HG02571 (cell line): ENCODE measurements at regions not wholly inside any gene's neighbourhood (a gene's known extent, or its start where the extent isn't known, plus 50 kb on each side); places are given as distances from the start of the nearest gene placed in this dataset.

Experiments used
- ATAC-seq: cut with Tn5 transposase; IDR thresholded peaks from one replicate; pipeline ENCODE4 v1.9.1; 2021; ENCODE audit warnings: mild to moderate bottlenecking, moderate library complexity; ENCODE audit not compliant: unreplicated experiment

- ATAC-seq = no peak
These were observed 186.4 kb downstream of the KLF5 start for GRCh38 chr13:73245246-73245645.

DNA sequence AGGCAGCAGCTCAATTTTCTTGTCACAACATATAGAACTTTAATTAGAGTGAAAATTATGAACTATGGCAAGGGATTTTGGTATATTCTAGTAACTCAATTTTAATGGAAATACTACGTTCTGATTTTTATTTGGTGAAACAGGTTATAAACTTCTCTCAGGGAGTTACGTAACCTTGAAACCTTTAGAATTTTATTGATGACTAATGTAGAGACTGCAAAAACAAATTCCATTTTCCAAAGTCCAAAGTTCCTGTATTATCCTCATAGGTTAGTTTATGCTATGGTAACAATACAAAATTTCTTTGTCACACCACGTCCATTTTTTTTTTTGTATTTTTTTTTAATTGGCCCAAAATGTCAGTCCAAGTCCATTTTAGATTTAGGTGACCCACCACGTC is 185.7 kb downstream of the KLF5 start:
- no peak for ATAC-seq

DNA sequence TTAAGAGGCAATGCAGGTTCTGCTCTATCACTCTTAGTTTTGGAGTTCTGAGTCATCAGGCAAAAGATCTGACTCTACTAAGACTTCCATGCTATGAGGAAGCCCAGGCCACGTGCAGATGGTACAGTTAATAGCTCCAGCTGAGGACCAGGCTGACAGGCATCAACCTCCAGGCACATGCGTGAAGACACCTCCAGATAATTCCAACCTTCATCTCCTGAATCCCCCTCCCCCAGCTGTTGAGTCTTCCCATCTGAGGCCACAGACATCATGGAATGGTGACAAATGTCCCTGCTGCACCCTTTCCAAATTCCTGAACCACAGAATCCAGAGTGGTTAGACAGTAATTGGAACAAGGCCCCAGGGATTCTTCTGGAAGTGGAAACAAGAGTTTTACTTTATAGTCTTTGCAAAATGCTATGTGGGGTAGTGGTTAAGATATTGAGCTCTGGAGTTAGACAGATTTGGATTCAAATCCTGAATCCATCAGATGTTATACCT is 183.8 kb downstream of the KLF5 start:
- no peak for ATAC-seq

DNA sequence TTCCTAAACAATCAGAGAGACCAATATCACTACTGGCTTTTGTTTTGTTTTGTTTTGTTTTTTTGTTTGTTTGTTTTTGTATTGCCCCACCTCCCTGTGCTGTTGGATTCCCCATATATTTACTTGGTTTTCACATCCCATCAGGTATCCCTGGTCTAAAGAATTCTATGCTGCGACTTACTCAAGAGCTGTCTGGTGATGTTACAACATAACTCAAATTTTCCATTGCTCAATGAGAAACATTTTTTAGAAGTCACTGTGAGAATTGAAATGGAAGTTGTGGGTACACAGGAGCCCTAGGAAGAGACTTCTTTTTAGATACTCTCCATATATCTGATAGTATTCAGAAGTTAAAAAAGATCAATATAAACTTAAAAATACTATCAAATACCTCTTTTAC is 181.4 kb downstream of the KLF5 start:
- ATAC-seq = no peak

DNA sequence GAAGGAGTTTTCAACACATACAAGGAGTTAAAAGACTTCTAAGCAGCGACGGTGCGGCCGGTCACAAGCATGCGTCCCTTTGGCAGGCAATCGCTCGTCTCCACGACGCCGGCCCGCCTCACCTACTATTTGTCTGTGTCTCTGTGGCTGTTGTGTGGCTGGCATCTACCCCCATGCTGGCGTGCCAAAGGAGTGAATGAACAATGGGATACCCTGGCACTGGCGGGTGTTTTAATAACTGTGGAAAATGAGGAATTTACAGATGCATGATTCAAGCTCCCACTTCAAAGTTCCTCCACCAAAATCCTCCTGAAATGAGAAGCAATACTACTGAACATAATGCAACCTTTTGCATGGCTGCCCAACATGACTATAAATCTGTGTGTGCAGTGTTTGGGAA is 176.6 kb downstream of the KLF5 start:
- no peak for ATAC-seq

DNA sequence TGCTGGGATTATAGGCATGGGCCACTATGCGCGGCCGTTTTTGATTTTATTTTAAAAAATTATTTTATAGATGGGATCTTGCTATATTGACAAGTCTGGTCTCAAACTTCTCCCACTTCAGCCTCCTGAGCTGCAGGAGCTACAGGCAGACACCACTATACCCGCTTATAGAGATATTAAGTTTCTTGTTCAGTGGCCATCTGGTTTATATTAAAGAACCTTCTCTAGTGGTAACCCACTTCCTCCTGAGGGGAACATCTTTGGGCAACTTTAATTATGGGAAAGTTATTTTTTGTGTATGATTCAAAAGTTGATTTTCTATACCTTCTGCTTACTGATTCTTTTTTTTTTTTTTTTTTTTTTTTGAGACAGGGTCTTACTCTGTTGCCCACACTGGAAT is 172.7 kb downstream of the KLF5 start:
- no peak for ATAC-seq

- ATAC-seq = no peak
These were observed 171.9 kb downstream of the KLF5 start for GRCh38 chr13:73230716-73231115.

DNA sequence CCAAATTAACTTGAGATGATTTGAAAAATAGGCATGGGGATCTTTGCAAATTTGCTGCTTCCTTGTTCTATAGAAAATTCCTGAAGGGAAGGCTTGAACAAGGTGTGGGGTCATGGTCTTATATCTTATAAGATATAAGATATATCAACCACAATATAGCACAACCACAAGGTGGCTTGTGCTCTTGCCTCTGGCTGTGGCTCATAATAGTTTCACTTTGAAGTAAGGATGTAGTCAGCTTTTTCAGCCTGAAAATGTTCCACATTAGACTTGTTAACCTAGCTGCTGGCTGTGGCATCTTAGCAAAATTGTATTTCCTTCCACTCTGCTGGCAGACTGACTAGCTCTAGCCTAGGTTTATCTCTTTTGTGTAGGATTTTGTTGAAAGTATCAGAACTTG is 169.7 kb downstream of the KLF5 start:
- no peak for ATAC-seq

GRCh38 chr13:73225990-73226389 is 167.2 kb downstream of the KLF5 start:
- ATAC-seq = no peak

GRCh38 chr13:73224703-73225102 is 165.9 kb downstream of the KLF5 start:
- no peak for ATAC-seq

- peak; percentile 90 for ATAC-seq
These were observed 164.6 kb downstream of the KLF5 start for GRCh38 chr13:73223372-73223781.

GRCh38 chr13:73222627-73223305 is 164.0 kb downstream of the KLF5 start:
- ATAC-seq = peak; percentile 4

GRCh38 chr13:73220966-73221720 is 162.3 kb downstream of the KLF5 start:
- no peak for ATAC-seq

DNA sequence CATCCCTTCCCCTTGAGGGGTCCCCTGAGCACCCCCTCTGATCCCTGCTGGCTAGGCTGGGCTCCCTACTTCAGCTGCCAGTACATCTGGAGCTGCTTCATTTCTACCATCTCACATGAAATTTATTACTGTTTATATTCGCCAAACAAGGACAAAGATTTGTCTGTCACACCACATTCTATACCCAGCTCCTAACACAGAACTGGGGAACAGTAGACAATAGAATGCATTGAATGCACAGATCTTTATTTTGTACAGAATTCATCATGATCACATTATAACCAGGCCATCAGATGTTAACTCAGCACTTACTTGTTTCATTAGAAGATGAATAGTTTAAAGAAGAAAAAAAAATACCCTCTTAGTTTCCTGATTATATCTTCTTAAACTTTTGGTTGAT is 159.4 kb downstream of the KLF5 start:
- ATAC-seq = no peak

GRCh38 chr13:73216381-73216831 is 157.6 kb downstream of the KLF5 start:
- ATAC-seq = no peak

- ATAC-seq = no peak
These were observed 157.0 kb downstream of the KLF5 start for GRCh38 chr13:73215823-73216222.

- ATAC-seq = no peak
These were observed 153.7 kb downstream of the KLF5 start for GRCh38 chr13:73212482-73212881.

DNA sequence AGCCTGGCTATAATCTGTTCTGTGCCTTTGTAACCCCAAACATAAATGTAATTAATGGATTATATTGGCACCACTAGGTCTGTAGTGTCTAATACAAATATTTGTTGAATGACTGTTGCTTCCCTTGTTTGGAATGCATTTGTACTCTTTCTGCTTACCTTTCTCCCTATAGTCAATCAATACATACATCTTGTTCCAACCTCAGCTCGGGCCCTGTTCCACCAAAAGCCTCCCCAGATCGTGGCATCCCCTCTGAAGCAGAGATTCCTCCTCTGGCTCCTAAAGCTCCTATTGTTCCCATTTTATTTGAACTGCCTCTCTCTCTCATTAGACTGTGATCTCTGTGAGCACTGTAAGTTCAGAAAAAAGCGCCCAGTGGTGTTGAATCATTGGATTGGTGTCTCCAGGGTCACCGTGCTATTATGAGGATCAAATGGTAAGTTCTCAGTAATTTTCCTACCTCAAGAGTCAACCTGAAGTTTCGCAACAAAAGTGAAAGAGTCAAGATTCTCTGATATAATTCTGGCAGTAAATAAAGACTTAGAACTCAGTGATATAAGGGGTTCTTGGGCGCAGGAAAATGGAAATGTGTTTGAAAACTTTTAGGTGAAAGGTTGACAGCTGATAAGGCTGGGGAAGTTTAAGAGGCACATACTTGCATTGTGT is 151.5 kb downstream of the KLF5 start:
- no peak for ATAC-seq

- no peak for ATAC-seq
These were observed 146.1 kb downstream of the KLF5 start for GRCh38 chr13:73204952-73205351.

- no peak for ATAC-seq
These were observed 142.8 kb downstream of the KLF5 start for GRCh38 chr13:73201626-73202025.

- ATAC-seq = no peak
These were observed 140.2 kb downstream of the KLF5 start for GRCh38 chr13:73198991-73199411.

DNA sequence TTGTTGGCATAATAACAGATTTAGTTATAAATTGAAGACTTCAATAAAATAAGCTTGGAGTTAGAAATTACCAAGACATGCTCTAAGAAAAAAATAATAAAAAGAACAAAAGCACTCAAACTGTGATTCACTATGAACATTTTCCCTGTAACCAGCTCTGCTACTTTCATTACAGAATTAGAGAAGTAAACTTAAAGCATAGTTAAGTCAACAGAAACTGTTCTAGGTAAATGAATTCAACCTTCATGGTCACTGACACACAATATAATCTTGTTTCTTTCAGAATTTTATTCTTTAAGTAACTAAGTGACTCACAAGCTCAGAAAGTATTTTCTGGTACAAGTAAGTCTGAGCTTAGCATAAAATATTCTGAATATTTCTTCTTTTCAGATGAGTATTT is 136.3 kb downstream of the KLF5 start:
- no peak for ATAC-seq
